ENCODE measurements at regions not wholly inside any gene's neighbourhood (a gene's known extent, or its start where the extent isn't known, plus 50 kb on each side); places are given as distances from the start of the nearest gene placed in this dataset.

DNA sequence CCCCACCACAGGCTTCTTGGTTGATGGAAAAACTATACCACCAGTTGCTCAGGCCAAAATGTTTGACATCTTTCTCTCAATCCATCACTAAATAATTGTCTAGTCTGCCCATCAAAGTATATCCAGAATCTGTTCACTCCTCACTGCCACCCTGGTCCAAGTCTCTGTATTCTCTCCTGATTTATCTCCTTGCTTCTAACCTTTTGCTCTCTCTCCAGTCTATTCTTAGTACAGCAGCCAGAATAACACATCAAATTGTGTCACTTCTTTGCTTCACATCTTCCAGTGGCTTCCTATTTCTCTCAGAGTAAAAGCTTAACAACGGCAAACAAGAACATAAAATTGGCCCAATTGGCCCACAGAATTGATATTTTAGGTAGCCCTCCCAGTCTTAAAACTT lies 272.8 kb downstream of the IPO8 start:
- TF ChIP-seq EZH2 (IDR thresholded peaks at IDR 0.05; ENCODE audit: insufficient read depth, low read length), result no peak
- TF ChIP-seq, protein P1, sequence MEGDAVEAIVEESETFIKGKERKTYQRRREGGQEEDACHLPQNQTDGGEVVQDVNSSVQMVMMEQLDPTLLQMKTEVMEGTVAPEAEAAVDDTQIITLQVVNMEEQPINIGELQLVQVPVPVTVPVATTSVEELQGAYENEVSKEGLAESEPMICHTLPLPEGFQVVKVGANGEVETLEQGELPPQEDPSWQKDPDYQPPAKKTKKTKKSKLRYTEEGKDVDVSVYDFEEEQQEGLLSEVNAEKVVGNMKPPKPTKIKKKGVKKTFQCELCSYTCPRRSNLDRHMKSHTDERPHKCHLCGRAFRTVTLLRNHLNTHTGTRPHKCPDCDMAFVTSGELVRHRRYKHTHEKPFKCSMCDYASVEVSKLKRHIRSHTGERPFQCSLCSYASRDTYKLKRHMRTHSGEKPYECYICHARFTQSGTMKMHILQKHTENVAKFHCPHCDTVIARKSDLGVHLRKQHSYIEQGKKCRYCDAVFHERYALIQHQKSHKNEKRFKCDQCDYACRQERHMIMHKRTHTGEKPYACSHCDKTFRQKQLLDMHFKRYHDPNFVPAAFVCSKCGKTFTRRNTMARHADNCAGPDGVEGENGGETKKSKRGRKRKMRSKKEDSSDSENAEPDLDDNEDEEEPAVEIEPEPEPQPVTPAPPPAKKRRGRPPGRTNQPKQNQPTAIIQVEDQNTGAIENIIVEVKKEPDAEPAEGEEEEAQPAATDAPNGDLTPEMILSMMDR (IDR thresholded peaks at IDR 0.05; ENCODE audit: insufficient read depth, low read depth, low read length), result no peak
